Upper lobe of left lung (tissue), 4 donors: ENCODE measurements at regions not wholly inside any gene's neighbourhood (a gene's known extent, or its start where the extent isn't known, plus 50 kb on each side); places are given as distances from the start of the nearest gene placed in this dataset.

Source experiments
- EP300 ChIP-seq, 4 donors: sonication (generic); formaldehyde crosslinking; IDR thresholded peaks; one replicate each; pipeline ENCODE4 v1.5.1; 2017; ENCODE audit warnings: antibody characterized with exemption in 4 of 4, control low read depth in 2 of 4
- TF ChIP-seq, protein P1 (sequence below), 6 experiments: fragments of 450-650 bp in 4 of 6; fragments of 200-600 bp in 2 of 6; sonication (generic) in 2 of 6; IDR thresholded peaks; one replicate each; pipeline ENCODE4 v1.5.1; 2016 to 2019; ENCODE audit warnings: antibody characterized with exemption in 6 of 6

- TF ChIP-seq, protein P1, sequence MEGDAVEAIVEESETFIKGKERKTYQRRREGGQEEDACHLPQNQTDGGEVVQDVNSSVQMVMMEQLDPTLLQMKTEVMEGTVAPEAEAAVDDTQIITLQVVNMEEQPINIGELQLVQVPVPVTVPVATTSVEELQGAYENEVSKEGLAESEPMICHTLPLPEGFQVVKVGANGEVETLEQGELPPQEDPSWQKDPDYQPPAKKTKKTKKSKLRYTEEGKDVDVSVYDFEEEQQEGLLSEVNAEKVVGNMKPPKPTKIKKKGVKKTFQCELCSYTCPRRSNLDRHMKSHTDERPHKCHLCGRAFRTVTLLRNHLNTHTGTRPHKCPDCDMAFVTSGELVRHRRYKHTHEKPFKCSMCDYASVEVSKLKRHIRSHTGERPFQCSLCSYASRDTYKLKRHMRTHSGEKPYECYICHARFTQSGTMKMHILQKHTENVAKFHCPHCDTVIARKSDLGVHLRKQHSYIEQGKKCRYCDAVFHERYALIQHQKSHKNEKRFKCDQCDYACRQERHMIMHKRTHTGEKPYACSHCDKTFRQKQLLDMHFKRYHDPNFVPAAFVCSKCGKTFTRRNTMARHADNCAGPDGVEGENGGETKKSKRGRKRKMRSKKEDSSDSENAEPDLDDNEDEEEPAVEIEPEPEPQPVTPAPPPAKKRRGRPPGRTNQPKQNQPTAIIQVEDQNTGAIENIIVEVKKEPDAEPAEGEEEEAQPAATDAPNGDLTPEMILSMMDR (IDR thresholded peaks at IDR 0.05), result no peak
- no peak for TF ChIP-seq EP300 (IDR thresholded peaks at IDR 0.05)
These were observed 420.5 kb downstream of the TLL1 start for GRCh38 chr4:166293556-166293955.
